Stimulated activated CD4-positive, alpha-beta T cell treated with anti-CD3 and anti-CD28 coated beads, Interleukin-4, amount 100 ng/mL, for 48 hours (primary cell): ENCODE measurements at regions not wholly inside any gene's neighbourhood (a gene's known extent, or its start where the extent isn't known, plus 50 kb on each side); places are given as distances from the start of the nearest gene placed in this dataset.
"Not testable (repeated sequence)": the region's sequence is repeated elsewhere in the genome, so short reads cannot be mapped to it uniquely, and the experiment has no call there.

Experiments
- DNase-seq, 2 donors: peaks; one replicate each; pipeline ENCODE4 v3.0.0-alpha.2; 2020; ENCODE audit warnings: low read depth in 2 of 2

DNA sequence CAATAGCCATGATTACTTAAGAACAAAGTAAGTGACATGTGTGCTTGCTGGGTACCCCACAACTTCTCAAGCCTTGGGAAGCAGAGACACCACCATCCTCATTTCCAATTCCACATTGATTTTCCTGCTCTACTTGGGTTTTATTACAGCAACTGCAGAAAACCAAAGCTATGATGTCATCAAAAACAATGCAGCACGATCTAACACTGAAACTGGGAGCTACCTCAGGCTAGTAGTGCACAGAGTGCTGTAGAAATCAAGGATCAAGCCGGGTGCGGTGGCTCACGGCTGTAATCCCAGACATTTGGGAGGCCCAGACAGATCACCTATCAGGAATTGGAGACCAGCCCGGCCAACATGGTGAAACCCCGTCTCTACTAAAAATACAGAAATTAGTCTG is 174.4 kb upstream of the MSX2 start:
- DNase-seq = no peak

DNA sequence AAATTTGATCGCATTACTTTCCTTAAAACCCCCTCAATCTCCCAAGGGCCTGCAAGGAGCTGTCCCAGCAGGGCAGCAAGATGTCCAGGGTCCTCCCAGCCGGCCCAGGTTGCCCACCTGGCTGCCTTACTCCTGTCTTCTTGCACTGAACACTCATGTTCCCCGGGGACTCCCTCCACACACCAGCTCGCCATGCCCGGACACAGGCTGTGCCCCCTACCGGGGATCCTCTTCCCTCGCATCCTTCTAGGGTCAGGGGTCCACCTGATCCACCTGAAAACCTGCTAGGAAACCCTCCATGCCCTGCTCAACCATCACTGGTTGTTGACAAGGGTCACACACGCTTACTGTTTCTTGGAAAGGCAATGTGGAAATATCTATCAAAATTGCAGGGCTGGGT is 172.0 kb upstream of the MSX2 start:
- no peak for DNase-seq

DNA sequence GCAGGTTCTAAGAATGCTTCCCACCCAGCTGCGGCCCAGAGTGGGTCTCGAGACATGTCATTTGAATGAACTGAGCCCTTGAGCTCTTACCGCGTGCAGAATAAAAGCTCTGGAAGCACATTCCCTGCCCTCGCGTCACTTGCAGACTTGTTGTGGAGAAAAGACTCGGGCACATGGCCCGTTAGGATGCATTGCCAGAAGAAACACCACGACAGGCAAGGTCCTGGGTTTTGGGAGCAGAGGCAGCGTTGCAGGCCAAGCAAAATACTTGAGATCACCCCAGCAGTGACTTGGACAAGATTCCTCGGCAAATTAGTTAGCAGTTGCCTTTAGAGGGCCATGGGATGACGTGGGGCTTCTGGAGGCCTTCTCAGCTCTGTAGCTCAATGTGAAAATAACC is 170.8 kb upstream of the MSX2 start:
- DNase-seq = no peak

DNA sequence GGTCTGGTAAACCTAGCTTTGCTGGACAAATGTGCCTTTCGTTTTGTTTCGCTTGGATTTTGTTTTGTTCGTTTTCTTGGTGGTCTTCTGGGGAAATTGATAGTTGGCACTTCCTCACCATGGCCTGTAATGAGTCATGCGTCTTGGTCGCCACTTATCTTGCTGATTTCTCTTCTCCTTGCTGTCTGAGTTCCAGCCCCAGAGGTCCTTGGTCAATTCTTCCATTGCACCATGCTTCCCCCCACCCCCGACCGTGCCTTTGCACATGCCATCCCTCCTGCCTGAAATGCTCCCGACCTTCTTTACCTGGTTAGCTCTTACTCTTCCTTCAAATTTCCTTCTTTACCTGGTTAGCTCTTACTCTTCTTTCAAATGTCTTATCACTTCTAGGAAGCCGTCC is 168.7 kb upstream of the MSX2 start:
- DNase-seq = no peak

DNA sequence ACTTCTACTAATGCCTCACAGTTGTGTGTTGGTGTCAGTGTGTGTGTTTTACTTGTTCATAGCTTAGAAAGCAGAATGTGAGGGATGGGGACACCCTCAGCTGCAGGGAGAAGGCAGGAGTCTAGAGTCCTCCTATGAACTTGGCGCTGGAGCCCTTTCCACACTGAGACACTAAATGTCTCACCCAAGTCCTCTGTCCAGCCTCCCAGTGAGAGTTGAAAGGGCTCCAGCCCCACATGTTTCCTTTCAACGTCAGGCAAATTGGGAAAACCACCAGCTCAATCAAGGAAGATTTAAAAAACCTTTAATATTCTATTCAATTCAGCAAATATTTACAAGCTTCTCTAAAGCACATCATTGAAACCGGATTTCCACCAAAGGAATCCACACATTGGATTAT is 167.6 kb upstream of the MSX2 start:
- no peak for DNase-seq

DNA sequence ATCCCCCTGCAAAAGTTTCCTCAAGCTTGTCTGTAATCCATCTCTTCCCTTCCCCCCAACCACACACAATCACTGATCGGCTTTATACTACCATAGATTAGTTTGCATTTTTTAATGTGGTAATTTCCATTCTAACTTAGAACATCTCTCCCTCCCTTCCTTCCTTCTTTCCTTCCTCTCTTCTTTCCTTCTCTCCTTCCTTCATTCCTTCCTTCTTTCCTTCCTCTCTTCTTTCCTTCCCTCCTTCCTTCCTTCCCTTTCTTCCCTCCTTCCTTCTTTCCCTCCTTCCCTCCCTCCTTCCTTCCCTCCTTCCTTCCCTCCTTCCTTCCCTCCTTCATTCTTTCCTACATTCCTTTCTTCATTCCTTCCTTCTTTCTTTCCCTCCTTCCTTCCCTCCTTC is 166.2 kb upstream of the MSX2 start:
- no peak for DNase-seq

DNA sequence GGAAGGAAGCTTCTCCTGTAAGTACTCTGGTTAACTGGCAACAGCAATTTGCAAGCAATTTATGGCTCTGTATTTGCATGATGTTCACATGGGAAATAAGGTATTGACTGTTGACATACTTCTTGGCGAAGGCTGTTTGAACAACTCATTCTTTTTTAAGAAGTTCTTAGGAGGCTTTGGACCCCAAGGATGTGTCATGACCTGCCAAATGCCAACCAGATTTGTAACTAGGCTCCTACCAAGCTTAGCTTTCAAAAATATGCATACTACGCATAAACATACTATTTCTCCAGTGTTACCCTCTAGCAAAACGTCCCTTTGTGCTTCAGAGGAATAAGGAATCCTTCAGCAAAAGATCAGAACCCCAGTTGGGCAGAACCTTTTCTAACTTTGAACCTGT is 165.2 kb upstream of the MSX2 start:
- no peak for DNase-seq

DNA sequence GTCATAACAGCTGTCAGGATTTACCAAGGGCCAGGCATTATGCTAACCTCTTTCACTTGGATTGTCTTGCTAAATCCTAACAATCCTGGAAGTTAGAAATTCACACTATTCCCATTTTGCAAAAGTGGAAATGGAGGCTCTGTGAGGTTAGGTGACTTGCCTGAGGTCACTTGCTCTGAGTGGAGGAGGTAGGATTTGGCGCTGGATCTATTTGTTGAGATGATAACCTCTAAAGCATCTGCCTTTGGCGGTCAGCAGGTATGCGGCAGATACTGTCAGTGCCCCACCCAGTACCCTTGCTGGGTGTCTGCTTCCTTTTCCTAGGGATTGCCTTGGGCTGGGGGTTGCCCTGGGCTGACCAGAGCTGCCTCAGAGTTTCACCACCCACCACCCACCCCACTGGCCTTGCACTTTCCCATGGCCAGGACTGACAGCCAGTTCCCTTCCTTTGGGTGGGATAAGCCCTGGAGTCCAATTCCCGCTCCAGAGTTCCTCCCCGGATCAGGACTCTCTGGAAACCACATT is 164.8 kb upstream of the MSX2 start:
- no peak for DNase-seq

DNA sequence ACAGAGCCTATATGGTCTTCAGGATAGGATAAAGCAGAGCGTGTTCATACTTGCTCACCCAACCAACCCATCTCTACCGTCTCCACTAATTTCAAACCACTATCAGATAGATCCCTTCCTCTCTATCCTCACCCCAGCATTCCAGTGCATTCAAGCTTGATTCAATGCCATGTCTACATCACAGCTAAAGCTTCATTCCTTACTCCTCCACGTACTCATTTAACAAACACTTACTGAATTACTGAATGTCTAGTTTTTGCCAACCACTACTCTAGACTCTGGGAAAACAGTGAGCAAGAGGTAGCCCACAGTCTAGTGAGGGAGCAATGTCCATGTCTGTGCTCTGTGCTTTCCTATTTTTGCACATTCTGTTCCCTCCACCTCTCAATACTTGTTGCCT is 163.5 kb upstream of the MSX2 start:
- DNase-seq = no peak

DNA sequence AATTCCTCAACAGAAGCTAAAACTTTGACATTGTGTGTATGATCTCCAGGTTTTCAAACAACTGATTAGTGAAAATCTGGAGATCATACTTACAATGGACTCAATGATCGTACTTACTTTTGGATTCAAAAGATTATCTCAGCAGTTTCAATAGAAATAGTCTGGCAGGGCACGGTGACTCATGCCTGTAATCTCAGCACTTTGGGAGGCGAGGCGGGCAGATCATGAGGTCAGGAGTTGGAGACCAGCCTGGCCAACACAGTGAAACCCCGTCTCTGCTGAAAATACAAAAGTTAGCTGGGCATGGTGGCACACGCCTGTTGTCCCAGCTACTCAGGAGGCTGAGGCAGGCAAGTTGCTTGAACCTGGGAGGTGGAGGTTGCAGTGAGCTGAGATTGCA is 161.3 kb upstream of the MSX2 start:
- not testable (repeated sequence) for DNase-seq

DNA sequence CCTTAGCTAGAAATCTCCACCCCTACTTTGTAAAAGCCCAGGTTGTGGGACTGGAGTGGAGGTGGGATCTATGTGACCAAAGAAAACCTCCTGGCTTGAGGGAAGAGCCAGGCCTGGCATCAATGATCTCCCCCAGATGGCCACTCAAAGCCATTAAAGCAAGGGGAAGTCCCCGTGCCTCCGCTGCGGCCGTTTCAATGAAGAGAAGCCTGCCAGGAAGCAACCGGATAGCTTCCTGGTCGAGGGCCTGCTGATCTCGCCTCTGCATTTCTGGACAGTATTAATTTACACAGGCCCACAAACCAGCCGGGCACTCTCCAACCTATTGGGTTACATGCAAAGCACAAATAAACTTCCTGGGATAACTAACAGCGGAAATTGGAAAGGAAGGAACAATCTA is 160.5 kb upstream of the MSX2 start:
- no peak for DNase-seq

DNA sequence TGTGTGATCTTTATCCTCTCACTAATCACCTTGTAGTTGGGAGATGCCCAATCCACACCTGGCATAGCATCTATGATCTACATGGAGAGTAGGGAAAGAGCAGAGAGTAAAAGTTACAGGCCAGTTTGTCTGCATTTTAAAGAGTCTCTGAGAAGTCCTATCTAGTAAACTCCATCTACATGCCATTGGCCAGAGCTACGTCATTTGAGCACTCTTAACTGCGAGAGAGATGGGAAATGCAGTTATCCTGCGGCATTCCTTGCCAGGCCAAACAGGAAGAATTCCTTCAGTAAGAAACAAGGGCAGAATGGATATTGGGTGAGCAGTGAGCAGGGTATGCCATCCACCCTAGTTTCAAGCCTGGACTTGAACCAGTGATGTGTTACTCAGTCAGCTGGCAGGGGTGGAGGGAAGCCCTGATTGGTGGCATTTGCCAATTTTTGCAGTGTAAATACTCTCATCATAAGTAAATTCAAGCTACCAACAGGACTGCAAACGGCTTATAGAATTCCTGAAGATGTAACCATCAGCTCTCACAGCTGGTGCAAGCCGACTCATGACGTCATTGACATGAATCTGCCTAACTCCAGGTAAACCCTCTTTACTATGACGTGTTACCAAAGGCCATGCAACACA is 156.8 kb upstream of the MSX2 start:
- DNase-seq = no peak

DNA sequence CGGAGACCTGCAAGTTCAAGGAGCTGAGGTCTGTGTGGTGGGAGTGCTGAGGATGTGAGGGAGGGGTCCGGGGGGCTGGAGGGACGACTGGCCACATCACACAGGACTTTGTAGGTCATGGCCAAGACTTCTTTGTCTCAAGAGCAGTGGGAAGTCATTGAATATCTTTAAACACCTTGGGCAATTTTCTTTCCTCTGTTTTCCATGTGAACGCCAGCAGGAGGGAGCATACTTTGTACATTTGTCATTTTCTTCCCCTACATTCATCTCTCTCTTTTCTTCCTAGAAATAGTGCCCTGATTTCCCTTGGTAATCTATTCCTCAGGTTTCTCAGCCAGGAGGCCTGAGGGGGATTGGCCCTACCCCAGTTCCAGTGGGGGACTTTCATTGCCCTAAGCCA is 153.7 kb upstream of the MSX2 start:
- no peak for DNase-seq

DNA sequence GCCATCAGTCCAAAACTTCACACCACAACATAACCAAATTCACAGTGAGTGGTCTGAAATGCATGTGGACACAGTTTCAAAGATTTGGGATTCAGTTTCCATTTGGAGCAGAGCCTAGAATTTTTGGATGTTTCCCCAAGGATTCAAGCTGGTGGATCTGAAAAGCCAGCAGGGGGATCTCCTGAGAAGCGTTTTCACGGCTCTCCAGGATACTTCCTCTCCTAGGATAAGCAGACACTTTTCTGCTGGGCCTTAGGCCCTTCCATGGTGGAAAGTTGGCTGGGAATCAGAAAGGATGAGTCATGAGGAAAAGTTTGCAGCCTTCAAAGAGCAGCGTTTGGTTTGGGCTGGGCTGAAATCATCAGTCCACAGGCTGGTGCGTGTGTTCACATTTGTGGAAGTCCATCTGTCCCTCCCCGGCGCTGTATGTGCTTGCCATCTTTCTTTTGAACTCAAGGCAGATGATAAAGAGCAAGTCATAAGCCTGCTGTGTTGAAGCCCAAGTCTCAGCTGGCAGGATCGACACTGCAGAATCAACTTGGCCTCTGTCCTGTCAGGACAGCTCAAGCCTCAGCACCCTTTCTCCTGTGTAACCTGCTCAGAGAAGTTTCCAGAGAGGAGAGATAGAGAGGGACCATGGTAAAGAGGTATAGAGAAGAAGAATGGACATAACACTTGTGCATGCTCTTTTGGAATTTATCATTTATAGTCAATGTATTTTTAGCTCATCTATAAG is 152.6 kb upstream of the MSX2 start:
- DNase-seq = no peak

DNA sequence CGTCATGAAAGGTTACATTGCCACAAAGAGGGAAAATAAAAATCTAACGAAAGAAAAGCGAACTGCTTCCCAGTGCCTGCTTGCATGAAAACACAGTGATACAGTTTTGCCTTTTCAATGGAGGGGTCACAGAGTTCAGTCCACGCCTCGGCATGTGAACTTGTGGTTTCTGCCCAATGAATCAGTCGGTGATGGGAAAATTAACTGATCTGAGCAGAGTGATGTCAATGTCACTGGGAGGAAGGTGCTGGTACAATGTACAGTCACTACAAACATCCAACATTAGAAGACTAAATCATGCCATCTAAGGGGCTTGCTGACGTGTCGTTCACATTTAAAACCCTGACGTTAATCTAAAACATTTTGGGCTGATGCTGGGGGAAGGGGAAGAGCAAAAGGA is 151.8 kb upstream of the MSX2 start:
- no peak for DNase-seq

DNA sequence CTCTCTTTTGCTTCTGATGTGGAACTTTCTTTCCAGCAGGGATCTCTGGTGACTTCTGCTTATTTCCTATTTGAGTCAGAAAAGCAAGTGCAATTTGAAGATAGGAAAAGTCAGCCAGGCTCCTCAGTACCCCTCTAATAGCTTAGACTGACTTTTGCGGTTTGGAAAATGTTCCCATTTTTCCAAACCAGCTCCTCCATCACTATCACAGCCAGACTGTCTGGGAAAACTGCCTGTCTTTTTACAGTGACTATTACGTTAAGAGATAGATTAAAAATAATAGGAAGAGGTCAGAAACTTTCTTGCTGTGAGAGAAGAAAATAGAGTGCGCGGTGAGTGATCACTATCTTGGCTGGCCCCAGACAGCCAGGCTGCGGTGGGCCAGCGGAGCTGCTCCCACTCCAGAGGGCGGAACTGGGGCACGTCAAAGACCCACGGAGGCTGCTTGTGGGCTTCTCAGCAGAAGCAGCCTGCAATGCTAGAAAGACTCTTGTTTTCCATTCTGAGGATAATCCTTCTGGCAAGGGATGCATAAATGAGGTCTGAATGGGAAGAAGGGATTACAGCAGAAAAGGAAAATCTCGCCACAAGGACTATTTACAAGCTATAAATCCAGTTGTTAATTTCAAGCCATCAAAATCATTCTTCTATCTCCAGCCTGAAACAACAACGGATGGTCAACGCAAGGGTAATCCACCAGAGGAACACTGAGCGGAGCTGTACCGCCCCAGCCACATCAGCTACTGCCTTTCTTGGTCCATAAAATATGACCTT is 151.0 kb upstream of the MSX2 start:
- no peak for DNase-seq

DNA sequence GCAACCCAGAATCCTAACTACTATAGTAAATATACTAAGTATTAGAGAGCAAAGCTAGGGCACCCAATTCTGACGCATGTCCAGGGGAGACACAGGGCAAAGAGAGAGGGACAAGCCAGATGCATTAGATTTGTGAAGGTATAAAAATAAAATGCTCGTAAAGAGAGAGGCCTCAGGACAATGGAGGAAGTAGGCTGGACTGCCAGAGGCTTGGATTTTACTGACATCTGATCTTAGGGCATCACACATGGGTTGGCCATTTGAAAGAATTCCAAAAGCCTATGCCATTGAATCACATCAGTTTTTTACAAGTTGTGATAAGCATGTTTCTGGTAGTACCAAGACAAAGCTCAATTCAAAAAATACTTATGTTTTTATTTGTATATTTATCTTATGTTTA is 149.3 kb upstream of the MSX2 start:
- no peak for DNase-seq

DNA sequence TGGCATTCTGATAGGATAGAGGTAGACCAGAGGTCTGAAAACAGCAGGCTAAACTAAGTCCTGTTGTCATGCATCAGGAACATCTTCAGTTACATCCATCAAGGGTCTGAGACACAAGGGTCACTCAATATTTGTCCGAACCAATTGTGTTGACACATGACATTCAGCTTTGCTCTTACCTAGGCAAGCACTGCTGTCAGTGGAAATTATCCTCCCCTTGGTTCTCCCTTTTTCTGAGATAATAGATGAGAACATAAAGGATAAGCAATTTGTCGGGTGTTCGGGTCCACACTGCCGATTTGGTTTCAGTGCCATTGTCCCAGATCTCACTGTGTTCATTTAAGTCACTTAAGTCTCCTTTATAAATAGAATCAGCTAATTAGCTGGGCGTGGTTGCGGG is 148.3 kb upstream of the MSX2 start:
- no peak for DNase-seq

DNA sequence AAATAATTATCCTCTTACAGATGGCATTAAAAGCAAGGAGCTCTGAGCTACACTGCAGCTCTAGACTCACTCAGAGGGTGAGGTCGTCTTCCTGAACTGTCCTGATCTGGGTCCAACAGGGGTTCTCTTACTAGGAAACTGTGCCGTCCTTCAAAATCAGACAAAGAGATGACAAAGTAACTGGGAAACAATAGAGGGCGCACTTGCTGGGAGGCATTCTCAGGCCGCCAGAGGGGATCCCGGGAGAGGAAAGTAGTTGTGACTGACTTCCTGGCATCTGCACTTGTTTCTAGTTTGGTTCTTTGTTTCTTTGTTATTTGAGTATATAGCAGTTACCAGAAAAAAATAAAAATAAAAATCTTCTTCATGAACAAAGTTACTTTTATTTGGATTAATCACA is 142.9 kb upstream of the MSX2 start:
- DNase-seq = no peak

DNA sequence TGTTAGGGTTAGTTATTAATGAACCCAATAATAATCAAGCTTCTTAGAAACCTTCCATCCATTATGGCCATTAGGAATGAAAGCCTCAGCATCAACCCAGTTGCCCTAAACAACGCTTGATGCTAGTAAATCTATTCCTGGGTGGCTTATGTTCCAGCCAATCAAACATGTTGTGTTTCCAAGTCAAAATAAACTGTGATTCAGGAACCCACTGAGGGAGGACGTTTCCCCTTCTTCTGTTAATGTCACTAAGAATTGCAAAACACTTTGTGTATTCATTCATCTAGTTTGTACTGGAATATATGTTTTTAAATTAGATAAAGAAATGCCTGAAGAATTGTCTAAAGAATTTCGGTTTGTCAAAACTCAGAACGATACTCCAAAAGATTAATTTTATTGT is 142.5 kb upstream of the MSX2 start:
- no peak for DNase-seq

DNA sequence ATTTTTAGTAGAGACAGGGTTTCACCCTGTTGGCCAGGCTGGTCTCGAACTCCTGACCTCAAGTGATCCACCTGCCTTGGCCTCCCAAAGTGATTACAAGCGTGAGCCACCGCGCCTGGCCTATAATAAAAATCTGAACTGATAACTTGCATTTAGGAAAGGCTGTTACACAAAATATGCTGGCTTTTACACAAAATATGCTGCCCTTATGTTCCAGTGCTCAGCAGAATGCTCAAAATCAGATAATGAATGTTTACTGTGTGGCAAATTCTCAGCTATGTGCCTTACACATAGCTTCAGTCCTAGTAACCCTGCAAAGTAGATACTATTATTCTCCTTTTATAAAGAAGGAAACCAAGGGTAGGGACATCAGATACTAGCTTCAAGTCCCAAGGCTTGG is 141.3 kb upstream of the MSX2 start:
- DNase-seq = no peak

DNA sequence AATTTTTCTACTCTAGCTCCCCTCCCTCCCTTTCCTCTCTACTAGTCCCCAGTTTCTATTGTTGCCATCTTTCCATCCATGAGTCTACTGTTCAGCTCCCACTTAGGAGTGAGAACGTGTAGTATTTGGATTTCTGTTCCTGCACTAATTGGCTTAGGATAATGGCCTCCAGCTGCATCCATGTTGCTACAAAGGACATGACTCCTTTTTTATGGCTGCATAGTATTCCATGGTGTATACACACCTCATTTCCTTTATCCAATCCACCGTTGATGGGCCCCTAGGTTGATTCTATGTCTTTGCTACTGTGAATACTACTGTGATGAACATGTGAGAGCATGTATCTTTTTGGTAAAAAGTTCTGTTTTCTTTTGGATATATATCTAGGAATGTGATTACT is 138.9 kb upstream of the MSX2 start:
- no peak for DNase-seq

DNA sequence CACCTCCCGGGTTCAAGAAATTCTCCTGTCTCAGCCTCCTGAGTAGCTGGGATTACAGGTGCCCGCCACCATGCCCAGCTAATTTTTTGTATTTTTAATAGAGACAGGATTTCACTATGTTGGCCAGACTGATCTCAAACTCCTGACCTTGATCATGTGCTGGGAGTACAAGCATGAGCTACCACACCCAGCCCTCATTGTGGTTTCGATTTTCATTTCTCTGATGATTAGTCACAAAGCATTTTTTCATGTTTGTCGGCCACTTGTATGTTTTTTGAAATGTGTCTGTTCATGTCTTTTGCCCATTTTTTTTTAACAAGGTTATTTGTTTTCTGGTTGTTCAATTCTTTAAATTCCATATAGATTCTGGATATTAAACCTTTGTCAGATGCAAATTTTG is 138.2 kb upstream of the MSX2 start:
- DNase-seq = not testable (repeated sequence)
